ENCODE measurements at regions not wholly inside any gene's neighbourhood (a gene's known extent, or its start where the extent isn't known, plus 50 kb on each side); places are given as distances from the start of the nearest gene placed in this dataset.

- Mint-ChIP-seq H3K4me3 (no peak overlapping the region), H3K27ac (peak overlapping the region; percentile 20), H3K36me3 (no peaks in the 10 kb centered on the region), H3K4me1 (no peaks in the 10 kb centered on the region), H3K27me3 (peaks cover 7% of the 10 kb centered on the region), H3K9me3 (no peaks in the 10 kb centered on the region)
- DNase-seq (ENCODE audit: low spot score in 2 of 2) (no peak), ATAC-seq (ENCODE audit: low read depth) (no peak)
Measured at GRCh38 chr18:48460929-48461583, 51.9 kb upstream of the ZBTB7C start.

- peaks cover 8% of the 10 kb centered on the region for H3K27me3 Mint-ChIP-seq
- no peak for ATAC-seq (ENCODE audit: low read depth)
- H3K9me3 Mint-ChIP-seq, result no peaks in the 10 kb centered on the region
- no peak overlapping the region for H3K27ac Mint-ChIP-seq
- no peaks in the 10 kb centered on the region for H3K4me1 Mint-ChIP-seq
- no peak for DNase-seq (ENCODE audit: low spot score in 2 of 2)
- H3K4me3 Mint-ChIP-seq, result no peak overlapping the region
- no peaks in the 10 kb centered on the region for H3K36me3 Mint-ChIP-seq
Measured at GRCh38 chr18:48459465-48459864, 50.3 kb upstream of the ZBTB7C start.

- Mint-ChIP-seq H3K9me3 (no peaks in the 10 kb centered on the region), H3K36me3 (no peaks in the 10 kb centered on the region), H3K4me3 (no peak overlapping the region), H3K27ac (no peak overlapping the region), H3K27me3 (peaks cover 8% of the 10 kb centered on the region), H3K4me1 (no peaks in the 10 kb centered on the region)
- no peak for DNase-seq (ENCODE audit: low spot score in 2 of 2)
- no peak for ATAC-seq (ENCODE audit: low read depth)
Measured at GRCh38 chr18:48459016-48459415, 49.8 kb upstream of the ZBTB7C start.

Measured in memory B cell (primary cell).